Thyroid gland (tissue), 4 donors: ENCODE measurements at regions not wholly inside any gene's neighbourhood (a gene's known extent, or its start where the extent isn't known, plus 50 kb on each side); places are given as distances from the start of the nearest gene placed in this dataset.
"Not testable (repeated sequence)": the region's sequence is repeated elsewhere in the genome, so short reads cannot be mapped to it uniquely, and the experiment has no call there.

Experiments
- POLR2A ChIP-seq, 2 donors: fragments of 450-650 bp; IDR thresholded peaks; one replicate each; pipeline ENCODE4 v1.6.1; 2017; ENCODE audit warnings: antibody characterized with exemption in 2 of 2, mild to moderate bottlenecking in 2 of 2, moderate library complexity in 1 of 2
- TF ChIP-seq, protein P1 (sequence below), 6 experiments: fragments of 200-600 bp in 3 of 6; fragments of 450-650 bp in 3 of 6; sonication (generic) in 3 of 6; IDR thresholded peaks; one replicate each; pipeline ENCODE4 v1.5.1; 2016 to 2019; ENCODE audit warnings: antibody characterized with exemption in 6 of 6, mild to moderate bottlenecking in 2 of 6, inconsistent platforms in 1 of 6, moderate library complexity in 1 of 6

DNA sequence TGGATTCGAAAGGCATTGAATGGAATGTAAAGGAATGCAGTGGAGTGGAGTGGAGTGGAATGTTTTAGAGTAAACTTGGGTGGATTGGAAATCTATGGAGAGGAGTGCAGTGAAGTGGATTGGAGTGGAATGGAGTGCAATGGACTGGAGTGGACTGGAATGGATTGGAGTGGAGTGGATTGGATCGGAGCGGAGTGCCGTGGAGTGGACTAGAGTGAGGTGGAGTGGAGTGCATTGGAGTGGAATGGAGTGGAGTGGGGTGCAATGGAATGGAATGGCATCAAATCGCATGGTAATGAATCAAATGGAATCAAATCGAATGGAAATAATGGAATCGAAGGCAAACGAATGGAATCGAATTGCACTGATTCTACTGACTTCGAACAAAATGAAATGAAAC, 1023.9 kb downstream of the CDY1 start:
- TF ChIP-seq, protein P1, sequence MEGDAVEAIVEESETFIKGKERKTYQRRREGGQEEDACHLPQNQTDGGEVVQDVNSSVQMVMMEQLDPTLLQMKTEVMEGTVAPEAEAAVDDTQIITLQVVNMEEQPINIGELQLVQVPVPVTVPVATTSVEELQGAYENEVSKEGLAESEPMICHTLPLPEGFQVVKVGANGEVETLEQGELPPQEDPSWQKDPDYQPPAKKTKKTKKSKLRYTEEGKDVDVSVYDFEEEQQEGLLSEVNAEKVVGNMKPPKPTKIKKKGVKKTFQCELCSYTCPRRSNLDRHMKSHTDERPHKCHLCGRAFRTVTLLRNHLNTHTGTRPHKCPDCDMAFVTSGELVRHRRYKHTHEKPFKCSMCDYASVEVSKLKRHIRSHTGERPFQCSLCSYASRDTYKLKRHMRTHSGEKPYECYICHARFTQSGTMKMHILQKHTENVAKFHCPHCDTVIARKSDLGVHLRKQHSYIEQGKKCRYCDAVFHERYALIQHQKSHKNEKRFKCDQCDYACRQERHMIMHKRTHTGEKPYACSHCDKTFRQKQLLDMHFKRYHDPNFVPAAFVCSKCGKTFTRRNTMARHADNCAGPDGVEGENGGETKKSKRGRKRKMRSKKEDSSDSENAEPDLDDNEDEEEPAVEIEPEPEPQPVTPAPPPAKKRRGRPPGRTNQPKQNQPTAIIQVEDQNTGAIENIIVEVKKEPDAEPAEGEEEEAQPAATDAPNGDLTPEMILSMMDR (IDR thresholded peaks at IDR 0.05) = not testable (repeated sequence)
- TF ChIP-seq POLR2A (IDR thresholded peaks at IDR 0.05) = not testable (repeated sequence)
